IMR-90 (cell line): ENCODE measurements at regions not wholly inside any gene's neighbourhood (a gene's known extent, or its start where the extent isn't known, plus 50 kb on each side); places are given as distances from the start of the nearest gene placed in this dataset.

Source experiments
- ATAC-seq: fragments of 200-7000 bp; cut with Tn5 transposase; 2 replicates; pipeline ENCODE4 v1.9.1; 2020; ENCODE audit warnings: low read depth, mild to moderate bottlenecking, moderate library complexity
- BruUV-seq: library from RNA; stranded (reverse); fragments of 400-500 nt; replicated peaks from 2 replicates; lab custom pipeline; 2021; lab: Mats Ljungman, UMichigan
- CTCF ChIA-PET: fragments of 300-600 bp; formaldehyde crosslinking; extraction: SDS; loops from one replicate; lab custom pipeline; 2021; ENCODE audit warnings: antibody characterized with exemption; lab: Yijun Ruan, JAX
- POLR2A ChIA-PET: fragments of 300-600 bp; sonication (Branson Sonifier 250); formaldehyde crosslinking; loops from one replicate; lab custom pipeline; 2022; ENCODE audit warnings: antibody characterized with exemption; ENCODE audit not compliant: unreplicated experiment; lab: Charles Lee
- DNase-seq: peaks from one replicate; pipeline ENCODE4 v3.0.0; 2013
- H2AFZ ChIP-seq: replicated peaks from 2 replicates; pipeline ENCODE3; 2013; ENCODE audit warnings: low read length, mild to moderate bottlenecking; ENCODE audit not compliant: poor library complexity
- H2AK5ac ChIP-seq: 2 replicates; pipeline ENCODE4 v1.6.1; 2013; ENCODE audit warnings: low read depth, low read length, inconsistent platforms
- H2AK9ac ChIP-seq: replicated peaks from 2 replicates; pipeline ENCODE3; 2013; ENCODE audit warnings: mild to moderate bottlenecking, low read depth, low read length, moderate library complexity; ENCODE audit not compliant: poor library complexity
- H2BK120ac ChIP-seq: 2 replicates; pipeline ENCODE4 v1.6.1; 2013; ENCODE audit warnings: low read depth, low read length, inconsistent platforms
- H2BK15ac ChIP-seq: 3 replicates; pipeline ENCODE4 v1.6.1; 2013; ENCODE audit warnings: low read depth, low read length, inconsistent platforms
- H2BK20ac ChIP-seq: 2 replicates; pipeline ENCODE4 v1.6.1; 2013; ENCODE audit warnings: low read depth, mild to moderate bottlenecking, inconsistent platforms, low read length, moderate library complexity
- H2BK5ac ChIP-seq: 2 replicates; pipeline ENCODE4 v1.6.1; 2013; ENCODE audit warnings: mild to moderate bottlenecking, low read depth, low read length, inconsistent platforms; ENCODE audit not compliant: poor library complexity, severe bottlenecking
- H3K14ac ChIP-seq: replicated peaks from 2 replicates; pipeline ENCODE4 v1.6.1; 2013; ENCODE audit warnings: low read depth, low read length, inconsistent platforms
- H3K18ac ChIP-seq: 2 replicates; pipeline ENCODE4 v1.6.1; 2013; ENCODE audit warnings: low read depth, low read length, control low read depth
- H3K23ac ChIP-seq: 2 replicates; pipeline ENCODE4 v1.6.1; 2013; ENCODE audit warnings: low read depth, low read length, inconsistent platforms
- H3K27ac ChIP-seq: 2 replicates; pipeline ENCODE4 v1.5.1; 2013; ENCODE audit warnings: mild to moderate bottlenecking, control low read depth, low read length; ENCODE audit not compliant: insufficient read depth
- H3K27me3 ChIP-seq: 2 replicates; pipeline ENCODE4 v1.6.1; 2013; ENCODE audit warnings: low read length; ENCODE audit not compliant: control insufficient read depth, insufficient read depth
- H3K36me3 ChIP-seq: 2 replicates; pipeline ENCODE4 v1.6.1; 2013; ENCODE audit warnings: low read length, mixed read lengths; ENCODE audit not compliant: control insufficient read depth, insufficient read depth
- H3K4ac ChIP-seq: 2 replicates; pipeline ENCODE4 v1.6.1; 2013; ENCODE audit warnings: low read depth, low read length, inconsistent platforms
- H3K4me1 ChIP-seq: 2 replicates; pipeline ENCODE4 v1.6.1; 2013; ENCODE audit warnings: low read length, mixed read lengths; ENCODE audit not compliant: control insufficient read depth, insufficient read depth
- H3K4me2 ChIP-seq: 2 replicates; pipeline ENCODE4 v1.6.1; 2013; ENCODE audit warnings: low read depth, mild to moderate bottlenecking, control low read depth, low read length, moderate library complexity
- H3K4me3 ChIP-seq: 2 replicates; pipeline ENCODE4 v1.5.1; 2013; ENCODE audit warnings: low read depth, mild to moderate bottlenecking, control low read depth, low read length, moderate library complexity; ENCODE audit not compliant: insufficient read depth
- H3K56ac ChIP-seq: 2 replicates; pipeline ENCODE4 v1.6.1; 2013; ENCODE audit warnings: low read length, inconsistent platforms; ENCODE audit not compliant: insufficient read depth; ENCODE audit errors: extremely low read depth
- H3K79me1 ChIP-seq, 2 experiments: 2 replicates each; pipeline ENCODE4 v1.6.1; 2013; ENCODE audit warnings: low read length in 2 of 2, inconsistent platforms in 1 of 2, low read depth in 1 of 2
- H3K9ac ChIP-seq: 2 replicates; pipeline ENCODE4 v1.6.1; 2013; ENCODE audit warnings: low read depth, low read length, control low read depth
- H3K9me1 ChIP-seq: 2 replicates; pipeline ENCODE4 v1.6.1; 2013; ENCODE audit warnings: low read length, inconsistent platforms; ENCODE audit not compliant: insufficient read depth
- H3K9me3 ChIP-seq: 2 replicates; pipeline ENCODE4 v1.6.1; 2013; ENCODE audit warnings: low read length; ENCODE audit not compliant: control insufficient read depth, insufficient read depth
- H4K20me1 ChIP-seq: 2 replicates; pipeline ENCODE4 v1.6.1; 2013; ENCODE audit warnings: low read length, inconsistent platforms; ENCODE audit not compliant: insufficient read depth
- H4K5ac ChIP-seq: 2 replicates; pipeline ENCODE4 v1.6.1; 2013; ENCODE audit warnings: mild to moderate bottlenecking, low read depth, low read length, control low read depth
- H4K8ac ChIP-seq, 2 experiments: 2 replicates each; pipeline ENCODE4 v1.6.1; 2013; ENCODE audit warnings: low read depth in 2 of 2, low read length in 2 of 2, control low read depth in 1 of 2, inconsistent platforms in 1 of 2
- H4K91ac ChIP-seq: 2 replicates; pipeline ENCODE4 v1.6.1; 2013; ENCODE audit warnings: low read depth, low read length, inconsistent platforms; ENCODE audit not compliant: insufficient read depth
- BHLHE40 ChIP-seq: fragments of 150-350 bp; IDR thresholded peaks from 2 replicates; pipeline ENCODE4 v1.6.1; 2016; ENCODE audit warnings: mild to moderate bottlenecking, low read depth, low read length
- CEBPB ChIP-seq: IDR thresholded peaks from 2 replicates; pipeline ENCODE4 v1.6.1; 2012; ENCODE audit warnings: low read depth, low read length, improper control_type of control experiment
- CHD1 ChIP-seq: IDR thresholded peaks from 2 replicates; pipeline ENCODE4 v1.6.1; 2012; ENCODE audit warnings: low read depth, low read length, improper control_type of control experiment
- FOS ChIP-seq: fragments of 150-350 bp; IDR thresholded peaks from 2 replicates; pipeline ENCODE4 v1.6.1; 2016; ENCODE audit warnings: low read depth, low read length
- MAFK ChIP-seq: IDR thresholded peaks from 2 replicates; pipeline ENCODE4 v1.6.1; 2012; ENCODE audit warnings: low read depth, low read length, improper control_type of control experiment
- MAZ ChIP-seq: IDR thresholded peaks from 2 replicates; pipeline ENCODE4 v1.6.1; 2012; ENCODE audit warnings: low read depth, mild to moderate bottlenecking, low read length, improper control_type of control experiment, moderate library complexity, borderline replicate concordance
- MXI1 ChIP-seq: IDR thresholded peaks from 2 replicates; pipeline ENCODE4 v1.6.1; 2012; ENCODE audit warnings: low read depth, mild to moderate bottlenecking, low read length, moderate library complexity, borderline replicate concordance
- NFE2L2 ChIP-seq: fragments of 150-350 bp; IDR thresholded peaks from 2 replicates; pipeline ENCODE4 v1.6.1; 2016; ENCODE audit warnings: low read depth, mild to moderate bottlenecking, low read length
- POLR2A ChIP-seq: IDR thresholded peaks from 2 replicates; pipeline ENCODE4 v1.6.1; 2012; ENCODE audit warnings: mild to moderate bottlenecking, low read depth, low read length
- RAD21 ChIP-seq: IDR thresholded peaks from 2 replicates; pipeline ENCODE4 v1.6.1; 2012; ENCODE audit warnings: low read length, improper control_type of control experiment
- RCOR1 ChIP-seq: IDR thresholded peaks from 2 replicates; pipeline ENCODE4 v1.6.1; 2012; ENCODE audit warnings: mild to moderate bottlenecking, low read length, improper control_type of control experiment; ENCODE audit not compliant: insufficient replicate concordance
- RFX5 ChIP-seq: IDR thresholded peaks from 2 replicates; pipeline ENCODE4 v1.8.0; 2012; ENCODE audit warnings: low read depth, mild to moderate bottlenecking, low read length, moderate library complexity
- SMC3 ChIP-seq: fragments of 150-350 bp; IDR thresholded peaks from 2 replicates; pipeline ENCODE4 v1.6.1; 2016; ENCODE audit warnings: low read depth, mild to moderate bottlenecking, antibody characterized with exemption, low read length, moderate library complexity
- USF2 ChIP-seq: fragments of 150-350 bp; IDR thresholded peaks from 2 replicates; pipeline ENCODE4 v1.6.1; 2017; ENCODE audit warnings: mild to moderate bottlenecking, antibody characterized with exemption, low read length, low read depth
- WGBS, 2 experiments: methylation state at CpG; one replicate each; pipeline versions ENCODE4 v1.1.5 to v1.1.7; 2013; ENCODE audit warnings: missing lambda C conversion rate in 2 of 2; ENCODE audit not compliant: insufficient read length in 1 of 2; ENCODE audit errors: extremely low coverage in 2 of 2; 5-methylcytosine and 5-hydroxymethylcytosine counted together
- dilution Hi-C: fragments of 300-500 bp; cut with HindIII; formaldehyde crosslinking; loops from one replicate; pipeline ENCODE4 v1.14.3; 2018; ENCODE audit warnings: low sequenced_read_pairs; ENCODE audit not compliant: unreplicated experiment
- in situ Hi-C: fragments of 300-500 bp; cut with MboI; formaldehyde crosslinking; loops from 3 replicates; pipeline ENCODE4 v1.14.3; 2019; ENCODE audit warnings: low sequenced_read_pairs, inconsistent platforms, mixed read lengths
- intact Hi-C: fragments of 100-400 bp; cut with micrococcal nuclease; formaldehyde crosslinking; loops from 2 replicates; pipeline ENCODE4 v1.10.0; 2022
- TF ChIP-seq, protein P1 (sequence below): fragments of 150-350 bp; IDR thresholded peaks from 2 replicates; pipeline ENCODE4 v1.6.1; 2016; ENCODE audit warnings: low read depth, mild to moderate bottlenecking, low read length, moderate library complexity, borderline replicate concordance
- TF ChIP-seq, protein P2 (sequence below): conservative IDR thresholded peaks from 2 replicates; pipeline ENCODE4 v1.5.1; 2012; ENCODE audit warnings: mild to moderate bottlenecking, low read depth, low read length, improper control_type of control experiment

DNA sequence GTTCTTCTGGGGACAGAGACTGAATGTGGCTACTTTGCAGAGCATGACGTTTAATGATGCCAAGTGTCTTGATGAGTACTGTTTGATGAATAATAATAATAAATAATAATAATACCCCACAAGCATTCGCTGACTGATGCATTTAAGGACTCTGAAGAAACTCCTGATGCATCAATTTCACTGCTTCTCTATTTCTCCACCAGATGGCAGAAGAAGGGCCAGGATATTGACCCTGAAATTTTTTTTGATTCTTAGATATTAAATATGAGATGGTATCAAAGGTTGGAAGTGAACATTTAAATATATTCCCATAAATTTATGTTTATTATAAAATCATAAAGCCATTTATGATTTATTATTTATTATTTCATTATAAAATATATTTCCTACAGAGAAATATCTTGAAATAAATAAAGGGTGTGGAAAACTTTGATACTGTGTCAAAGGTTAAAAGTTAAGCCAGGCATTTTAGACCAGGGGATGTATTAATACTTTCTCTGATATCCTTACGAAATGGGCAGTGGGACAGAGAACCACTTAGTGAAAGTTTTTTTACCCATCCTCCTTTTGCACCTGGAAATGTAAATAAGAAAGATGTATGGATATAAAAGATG lies 170.9 kb downstream of the LACC1 start:
- H3K4me2 ChIP-seq: no peak overlapping the region
- peak overlapping the region; percentile 20; the same call in 1 of the 2 replicates for H3K4ac ChIP-seq
- TF ChIP-seq RCOR1 (no peak), CEBPB (no peak), USF2 (no peak), MAZ (no peak), POLR2A (no peak), NFE2L2 (no peak), RAD21 (peak; percentile 78), RFX5 (no peak), CHD1 (no peak), FOS (no peak), MXI1 (no peak), MAFK (peak; percentile 86), SMC3 (peak; percentile 95), BHLHE40 (no peak)
- TF ChIP-seq, protein P1, sequence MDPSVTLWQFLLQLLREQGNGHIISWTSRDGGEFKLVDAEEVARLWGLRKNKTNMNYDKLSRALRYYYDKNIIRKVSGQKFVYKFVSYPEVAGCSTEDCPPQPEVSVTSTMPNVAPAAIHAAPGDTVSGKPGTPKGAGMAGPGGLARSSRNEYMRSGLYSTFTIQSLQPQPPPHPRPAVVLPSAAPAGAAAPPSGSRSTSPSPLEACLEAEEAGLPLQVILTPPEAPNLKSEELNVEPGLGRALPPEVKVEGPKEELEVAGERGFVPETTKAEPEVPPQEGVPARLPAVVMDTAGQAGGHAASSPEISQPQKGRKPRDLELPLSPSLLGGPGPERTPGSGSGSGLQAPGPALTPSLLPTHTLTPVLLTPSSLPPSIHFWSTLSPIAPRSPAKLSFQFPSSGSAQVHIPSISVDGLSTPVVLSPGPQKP: no peak
- TF ChIP-seq, protein P2, sequence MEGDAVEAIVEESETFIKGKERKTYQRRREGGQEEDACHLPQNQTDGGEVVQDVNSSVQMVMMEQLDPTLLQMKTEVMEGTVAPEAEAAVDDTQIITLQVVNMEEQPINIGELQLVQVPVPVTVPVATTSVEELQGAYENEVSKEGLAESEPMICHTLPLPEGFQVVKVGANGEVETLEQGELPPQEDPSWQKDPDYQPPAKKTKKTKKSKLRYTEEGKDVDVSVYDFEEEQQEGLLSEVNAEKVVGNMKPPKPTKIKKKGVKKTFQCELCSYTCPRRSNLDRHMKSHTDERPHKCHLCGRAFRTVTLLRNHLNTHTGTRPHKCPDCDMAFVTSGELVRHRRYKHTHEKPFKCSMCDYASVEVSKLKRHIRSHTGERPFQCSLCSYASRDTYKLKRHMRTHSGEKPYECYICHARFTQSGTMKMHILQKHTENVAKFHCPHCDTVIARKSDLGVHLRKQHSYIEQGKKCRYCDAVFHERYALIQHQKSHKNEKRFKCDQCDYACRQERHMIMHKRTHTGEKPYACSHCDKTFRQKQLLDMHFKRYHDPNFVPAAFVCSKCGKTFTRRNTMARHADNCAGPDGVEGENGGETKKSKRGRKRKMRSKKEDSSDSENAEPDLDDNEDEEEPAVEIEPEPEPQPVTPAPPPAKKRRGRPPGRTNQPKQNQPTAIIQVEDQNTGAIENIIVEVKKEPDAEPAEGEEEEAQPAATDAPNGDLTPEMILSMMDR: peak; percentile 75
- no peak overlapping the region for H3K4me3 ChIP-seq
- H2BK15ac ChIP-seq: no peak overlapping the region
- peaks cover 13% of the 10 kb centered on the region for H3K4me1 ChIP-seq
- dilution Hi-C loops: no loop called here
- no peak overlapping the region for H2AK9ac ChIP-seq
- no peak overlapping the region for H3K14ac ChIP-seq
- no TSS peak for BruUV-seq
- no peak overlapping the region for H4K5ac ChIP-seq
- no peak overlapping the region for H4K91ac ChIP-seq
- H3K56ac ChIP-seq: no peak overlapping the region
- H2BK5ac ChIP-seq: no peak overlapping the region
- no peaks in the 10 kb centered on the region for H3K36me3 ChIP-seq
- H2AK5ac ChIP-seq: no peak overlapping the region
- H4K20me1 ChIP-seq: no peaks in the 10 kb centered on the region
- ChIA-PET CTCF (interaction anchor here (0.5 to 1.5 kb wide), 2 partner anchors 23 to 385 kb away, joined by 3 to 4 read pairs; no protein-coding TSS in a partner anchor), POLR2A (no interaction called here)
- no CpG with 5 or more reads among the region's 3 CpGs for WGBS, 2 experiments
- in situ Hi-C loops: loop anchor here (5.0 kb wide), 1 partner anchor 387 kb away; no protein-coding TSS in a partner anchor
- ATAC-seq (no peak; the same call in 1 of the 2 replicates), DNase-seq (peak; percentile 52)
- no peak overlapping the region for H3K27ac ChIP-seq
- H3K9ac ChIP-seq: no peak overlapping the region
- no peak overlapping the region for H2BK120ac ChIP-seq
- H3K27me3 ChIP-seq: peaks cover 5% of the 10 kb centered on the region
- no peak overlapping the region for H3K23ac ChIP-seq
- no peak overlapping the region for H4K8ac ChIP-seq
- intact Hi-C loops: loop anchor here (1.0 to 10.0 kb wide), 4 partner anchors 77 to 922 kb away; no protein-coding TSS in a partner anchor
- H3K18ac ChIP-seq: no peak overlapping the region
- peaks cover 6% of the 10 kb centered on the region; the same call in 1 of the 2 replicates for H3K9me1 ChIP-seq
- H3K9me3 ChIP-seq: no peaks in the 10 kb centered on the region
- H3K79me1 ChIP-seq: no peaks in the 10 kb centered on the region
- no peak overlapping the region for H2AFZ ChIP-seq
- H2BK20ac ChIP-seq: no peak overlapping the region
